ENCODE measurements at regions not wholly inside any gene's neighbourhood (a gene's known extent, or its start where the extent isn't known, plus 50 kb on each side); places are given as distances from the start of the nearest gene placed in this dataset.
A peak's percentile ranks its signal among the peaks of the same experiment; 100 is the strongest.

DNA sequence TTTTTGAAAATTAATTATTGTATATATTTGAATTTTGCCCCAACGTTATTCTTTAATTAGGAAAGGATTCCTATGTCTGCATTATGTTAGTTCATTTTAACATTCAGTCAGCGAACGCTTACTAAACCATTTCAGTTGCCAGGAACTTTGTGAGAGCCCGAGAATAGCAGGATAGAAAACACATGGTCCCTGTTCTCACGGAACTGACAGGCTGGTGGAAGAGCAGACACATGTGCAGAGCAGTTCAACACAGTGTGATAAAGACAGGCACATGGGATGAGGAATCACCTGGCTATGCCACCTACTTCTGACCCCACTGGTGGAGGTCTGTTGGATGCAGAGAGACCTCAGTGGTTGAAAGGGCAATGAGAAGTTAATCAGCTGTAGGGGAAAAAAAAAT lies 367.2 kb downstream of the EPM2A start:
- no peak for DNase-seq

DNA sequence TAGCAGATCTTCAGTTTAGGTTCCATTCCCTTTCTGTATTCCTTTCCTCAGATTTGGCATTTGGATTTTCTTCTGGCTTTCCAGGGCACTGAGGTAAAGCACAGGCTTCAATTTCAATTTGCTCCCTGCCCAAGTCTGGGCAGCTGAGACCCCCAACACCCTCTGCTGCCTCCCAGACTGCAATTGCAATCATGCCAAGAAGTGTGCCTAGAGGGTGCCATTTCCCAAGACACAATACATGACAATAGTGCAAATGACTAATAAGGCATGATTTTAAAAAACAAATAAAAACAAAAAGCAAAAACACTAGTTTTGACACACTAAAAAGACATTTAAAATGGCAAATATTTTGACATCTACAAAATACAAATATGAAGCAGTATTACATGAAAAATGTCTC lies 364.8 kb downstream of the EPM2A start:
- no peak for DNase-seq

DNA sequence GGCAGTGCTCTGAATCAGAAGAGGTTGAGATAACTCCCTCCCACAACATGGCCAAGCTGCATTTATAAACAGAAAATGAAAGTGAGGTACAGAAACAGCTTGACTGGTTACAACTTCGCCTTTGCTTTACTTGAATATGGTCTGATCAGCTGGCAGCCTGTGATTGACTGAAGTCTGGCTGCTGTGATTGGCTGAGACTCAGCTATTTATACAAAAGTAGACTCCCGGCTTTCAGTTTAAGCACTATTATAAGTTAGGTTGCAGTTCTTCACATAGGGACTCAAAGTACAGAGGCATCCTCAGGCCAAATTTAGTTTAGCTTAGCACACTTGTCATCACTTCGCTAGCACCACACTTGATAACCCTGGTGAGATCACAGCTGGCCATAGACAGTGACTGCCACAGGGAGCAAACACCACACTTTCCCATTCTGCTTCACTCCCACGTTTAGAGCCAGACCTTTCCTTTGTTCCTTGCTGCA lies 362.6 kb downstream of the EPM2A start:
- peak; percentile 7 to 60 for DNase-seq

GRCh38 chr6:145373826-145374225 lies 361.5 kb downstream of the EPM2A start:
- no peak for DNase-seq

DNA sequence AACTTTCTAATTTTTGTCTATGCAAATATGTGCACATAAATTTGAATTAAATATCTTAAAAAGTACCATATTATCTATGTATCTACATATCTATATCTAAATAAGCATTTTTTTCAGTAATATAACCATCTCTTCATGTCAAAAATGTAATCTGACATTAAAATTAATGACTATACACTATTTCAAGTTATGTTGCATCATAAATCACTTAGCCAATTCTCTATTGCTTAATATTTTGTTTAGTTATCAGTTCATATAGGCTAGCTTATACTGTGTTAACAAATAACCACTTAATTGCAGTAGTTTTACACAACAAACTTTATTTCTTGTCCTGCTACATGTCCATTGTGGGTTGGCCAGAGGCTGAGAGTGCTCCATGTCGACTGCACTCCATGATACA lies 360.8 kb downstream of the EPM2A start:
- no peak for DNase-seq

DNA sequence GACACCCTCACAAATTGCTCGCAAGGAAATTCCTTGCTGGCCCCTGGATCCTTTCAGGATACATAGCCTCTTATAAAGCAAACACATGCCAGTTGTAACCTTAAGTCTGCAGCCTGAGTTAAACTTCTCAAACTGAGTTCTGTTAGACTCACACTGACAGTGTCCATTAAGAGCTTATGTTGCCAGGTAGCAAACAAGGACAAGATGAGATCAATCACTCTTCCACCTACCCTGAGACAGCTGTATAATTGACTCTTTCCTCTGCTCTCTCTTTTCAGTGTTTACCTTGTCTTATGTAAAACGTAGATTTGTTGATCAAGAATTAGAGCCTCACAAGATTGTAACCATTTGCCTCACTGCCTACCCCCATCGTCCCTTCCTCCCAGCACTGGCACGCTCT lies 359.8 kb downstream of the EPM2A start:
- no peak for DNase-seq

DNA sequence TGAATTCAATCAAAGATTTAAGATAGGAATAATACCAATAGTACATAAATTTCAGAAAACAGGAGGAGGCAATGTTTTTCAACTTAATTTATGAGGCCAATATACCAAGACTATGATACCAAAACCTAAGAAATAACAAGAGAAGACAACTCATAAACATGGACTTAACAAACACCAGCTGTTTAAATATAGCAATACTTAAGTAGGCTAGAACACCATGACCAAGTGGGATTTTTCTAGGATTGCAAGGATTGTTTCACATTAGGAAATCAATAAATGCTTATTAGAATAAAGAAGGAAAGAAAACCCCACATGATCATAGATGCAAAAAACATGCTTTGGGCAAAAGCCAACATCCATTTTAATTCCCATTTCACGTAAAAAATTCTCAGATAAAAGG lies 355.1 kb downstream of the EPM2A start:
- no peak for DNase-seq

DNA sequence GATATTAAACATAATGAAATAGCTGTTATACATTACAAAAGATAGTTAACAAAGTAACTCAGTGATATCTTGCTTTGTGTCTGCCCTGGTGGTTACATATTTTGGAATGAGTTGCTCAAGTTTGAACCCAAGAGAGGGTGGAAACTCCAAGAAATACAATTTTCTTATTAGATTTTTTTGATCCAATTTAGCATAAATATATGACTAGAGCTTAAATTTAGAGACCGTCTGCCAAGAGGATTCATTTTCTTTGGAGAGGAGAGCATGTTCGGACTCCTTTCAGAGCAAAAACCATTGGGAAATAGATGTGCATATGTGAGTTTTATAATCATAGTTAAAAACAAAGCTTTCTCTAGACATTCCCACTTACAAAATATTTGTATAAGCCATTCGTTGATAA lies 353.4 kb downstream of the EPM2A start:
- DNase-seq = no peak

DNA sequence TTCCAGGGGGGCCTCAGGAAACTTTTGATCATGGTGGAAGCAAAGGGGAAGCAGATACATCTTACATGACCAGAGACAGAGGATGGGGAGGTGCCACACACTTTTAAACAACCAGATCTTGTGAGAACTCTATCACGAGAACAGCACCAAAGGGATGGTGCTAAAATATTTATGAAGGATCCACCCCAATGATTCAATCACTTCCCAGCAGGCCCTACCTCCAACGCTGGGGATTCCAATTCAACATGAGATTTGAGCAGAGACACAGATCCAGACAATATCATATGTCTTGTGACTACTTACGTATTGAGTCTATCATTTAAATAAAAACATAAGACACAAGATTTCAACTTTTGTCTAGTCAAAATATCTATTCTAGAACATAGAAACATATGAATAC lies 351.9 kb downstream of the EPM2A start:
- no peak for DNase-seq

- DNase-seq = no peak
These were observed 350.8 kb downstream of the EPM2A start for GRCh38 chr6:145384503-145384902.

DNA sequence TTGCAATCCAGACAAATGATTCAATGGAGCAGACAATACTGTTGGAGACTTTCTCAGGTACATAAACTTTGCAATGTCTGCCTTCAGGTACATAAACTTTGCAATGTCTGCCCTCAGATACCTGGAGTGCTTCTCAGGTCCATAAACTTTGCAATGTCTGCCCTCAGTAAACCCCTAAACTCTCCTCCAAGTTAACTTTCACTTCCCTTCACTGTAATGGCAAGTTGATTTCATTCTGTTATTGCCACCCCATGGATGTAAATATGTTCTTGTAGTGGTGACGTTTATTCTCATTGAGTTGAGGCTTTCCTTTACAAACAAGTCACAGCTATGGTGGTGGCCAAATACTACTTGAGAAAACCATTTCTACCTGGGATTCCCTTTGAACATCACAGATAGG lies 338.8 kb downstream of the EPM2A start:
- DNase-seq = no peak

- DNase-seq = no peak
These were observed 334.8 kb downstream of the EPM2A start for GRCh38 chr6:145400508-145400907.

DNA sequence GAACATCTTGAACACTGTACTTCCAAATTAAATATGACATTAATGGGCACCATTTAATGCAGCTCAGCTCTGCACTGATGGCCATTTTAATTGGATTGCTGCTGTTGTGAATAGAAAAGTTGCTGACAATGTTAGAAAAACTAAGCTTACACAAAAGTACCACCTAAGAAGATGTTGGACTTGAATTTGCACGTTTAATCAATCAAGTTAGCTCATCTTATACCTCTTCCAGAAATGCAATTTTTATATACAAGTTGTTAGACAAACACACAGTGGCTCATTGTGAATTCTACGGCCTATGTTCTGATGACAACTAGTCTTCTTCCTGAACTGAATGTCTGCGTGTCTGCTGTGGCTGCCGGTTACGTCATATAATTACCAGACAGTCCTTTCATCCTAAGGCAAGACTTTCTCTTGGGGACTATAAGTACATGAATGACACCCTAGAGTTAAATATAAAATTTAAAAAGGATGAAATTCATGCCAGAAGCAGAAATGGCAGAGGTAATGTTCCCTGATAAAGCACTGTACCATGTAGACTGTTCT lies 330.2 kb downstream of the EPM2A start:
- no peak for DNase-seq

- no peak for DNase-seq
These were observed 328.5 kb downstream of the EPM2A start for GRCh38 chr6:145406783-145407182.

DNA sequence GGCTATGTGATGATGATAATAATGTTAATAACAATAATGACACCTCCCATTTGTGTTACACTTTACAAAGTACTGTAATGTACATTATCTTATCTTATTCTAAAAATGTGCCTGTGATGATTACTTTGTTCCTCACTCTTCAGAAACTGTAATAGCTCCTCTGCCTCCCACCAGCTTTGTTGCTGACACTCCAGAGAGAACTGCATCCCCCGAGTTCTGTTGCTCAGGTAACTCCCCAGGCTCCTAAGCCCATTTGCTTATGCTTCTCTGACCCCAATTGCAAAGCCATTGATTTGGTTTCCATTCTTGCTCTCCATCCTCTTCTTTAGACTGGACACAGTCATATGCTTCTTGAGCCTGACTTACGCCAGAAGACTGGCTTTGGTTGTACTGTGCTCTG lies 319.7 kb downstream of the EPM2A start:
- DNase-seq = no peak

DNA sequence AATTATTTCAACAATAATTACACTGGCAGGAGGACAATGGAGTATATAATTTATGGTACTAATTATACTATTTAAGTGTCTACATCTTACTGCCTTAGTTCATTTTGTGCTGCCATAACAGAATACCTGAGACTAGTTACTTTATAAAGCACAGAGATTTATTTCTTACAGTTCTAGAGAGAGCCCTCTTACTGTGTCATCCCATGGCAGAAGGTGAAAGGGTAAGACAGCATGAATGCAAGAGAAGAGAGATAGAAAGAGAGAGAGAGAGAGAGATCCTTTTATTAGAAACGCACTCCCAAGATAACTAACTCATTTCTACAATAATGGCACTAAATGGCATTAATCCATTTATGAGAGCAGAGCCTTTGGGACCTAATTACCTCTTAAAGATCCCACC lies 314.7 kb downstream of the EPM2A start:
- no peak for DNase-seq

- DNase-seq = no peak
These were observed 311.4 kb downstream of the EPM2A start for GRCh38 chr6:145423936-145424335.

DNA sequence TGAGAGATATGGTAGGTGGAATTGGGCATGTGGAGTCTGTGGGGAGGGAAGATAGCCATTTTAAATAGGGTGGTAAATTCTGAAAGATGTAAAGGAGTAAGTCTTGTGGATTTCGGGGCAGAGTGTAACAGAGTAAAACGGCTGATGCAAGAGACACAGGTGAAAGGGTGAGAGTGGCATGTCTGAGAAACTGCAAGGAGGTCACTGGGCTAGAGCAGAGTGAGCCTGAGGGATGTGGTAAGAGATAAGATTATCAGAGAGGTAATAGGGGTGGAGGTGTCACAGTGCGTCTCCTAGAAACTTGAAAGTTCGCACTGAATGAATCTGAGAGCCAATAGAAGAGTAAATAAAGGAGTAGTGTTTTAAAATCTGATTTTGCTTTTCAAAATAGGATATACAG lies 308.1 kb downstream of the EPM2A start:
- DNase-seq = no peak

DNA sequence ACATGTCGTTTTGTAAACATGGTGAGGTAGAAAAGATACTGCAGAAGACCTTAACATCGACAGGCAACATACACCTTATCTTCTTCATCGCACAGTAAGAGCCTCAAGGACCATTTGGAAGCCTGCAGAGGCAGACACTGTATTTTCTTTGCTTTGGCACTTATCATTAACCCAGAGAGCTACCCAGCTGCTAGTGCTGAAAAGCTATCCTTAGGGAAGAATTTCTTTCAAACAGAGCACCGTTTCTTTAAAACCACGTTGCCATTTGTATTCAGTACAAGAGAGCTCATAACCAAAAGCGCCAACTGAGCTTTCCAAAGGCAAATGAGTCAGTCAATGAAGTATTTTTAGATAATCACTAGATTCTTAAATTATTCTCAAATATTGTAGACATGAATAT lies 306.6 kb downstream of the EPM2A start:
- no peak for DNase-seq

DNA sequence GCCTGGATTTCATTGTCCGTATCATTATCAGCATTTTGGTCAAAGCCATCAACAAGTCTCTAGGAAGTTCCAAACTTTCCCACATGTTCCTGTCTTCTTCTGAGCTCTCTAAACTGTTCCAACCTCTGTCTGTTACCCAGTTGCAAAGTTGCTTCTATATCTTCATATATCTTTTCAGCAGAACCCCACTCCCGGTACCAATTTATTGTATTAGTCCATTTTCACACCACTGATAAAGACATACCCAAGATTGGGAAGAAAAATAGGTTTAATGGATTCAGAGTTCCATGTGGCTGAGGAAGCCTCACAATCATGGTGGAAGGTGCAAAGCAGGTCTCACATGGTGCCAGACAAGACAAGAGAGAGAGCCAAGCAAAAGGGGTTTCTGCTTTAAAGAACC lies 293.2 kb downstream of the EPM2A start:
- DNase-seq = no peak

- DNase-seq = no peak
These were observed 289.6 kb downstream of the EPM2A start for GRCh38 chr6:145445674-145446073.

DNA sequence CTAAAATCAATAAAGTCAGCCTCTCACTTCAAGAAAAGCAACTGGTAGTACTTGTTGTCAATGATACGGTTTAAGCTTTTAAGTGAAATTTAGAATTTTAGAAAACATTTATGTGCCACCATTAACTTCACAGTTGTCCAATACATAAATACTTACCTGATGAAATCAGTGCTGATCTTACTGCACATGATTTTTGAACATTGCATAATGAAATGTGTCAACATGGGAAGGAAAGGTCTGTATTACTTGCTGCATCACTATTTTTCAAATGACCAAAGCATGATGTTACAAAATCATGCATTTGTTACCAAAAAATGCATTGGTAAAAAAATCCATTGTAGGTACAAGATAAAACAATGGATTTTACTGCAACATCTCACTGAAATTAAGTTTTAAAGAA lies 284.3 kb downstream of the EPM2A start:
- no peak for DNase-seq

DNA sequence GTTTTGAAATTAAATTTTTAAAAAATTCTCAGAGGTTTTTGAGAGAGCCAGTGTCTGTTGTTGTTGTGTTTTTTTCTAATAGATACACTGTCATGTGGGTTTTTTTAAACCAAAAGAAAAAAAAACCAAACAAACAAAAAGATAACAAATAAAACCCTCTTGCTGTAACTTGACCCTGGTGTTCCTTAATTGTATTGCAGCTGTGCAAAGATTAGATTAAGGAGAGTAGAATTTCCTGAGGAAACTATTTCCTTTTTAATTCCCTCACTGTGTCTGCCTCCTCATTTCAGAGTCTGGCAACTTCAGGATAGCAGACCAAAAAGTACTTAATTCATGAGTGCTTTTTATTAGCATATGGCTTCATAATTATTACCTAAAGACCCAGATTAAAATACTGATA lies 281.9 kb downstream of the EPM2A start:
- DNase-seq = no peak

- no peak for DNase-seq
These were observed 281.3 kb downstream of the EPM2A start for GRCh38 chr6:145454006-145454405.

DNA sequence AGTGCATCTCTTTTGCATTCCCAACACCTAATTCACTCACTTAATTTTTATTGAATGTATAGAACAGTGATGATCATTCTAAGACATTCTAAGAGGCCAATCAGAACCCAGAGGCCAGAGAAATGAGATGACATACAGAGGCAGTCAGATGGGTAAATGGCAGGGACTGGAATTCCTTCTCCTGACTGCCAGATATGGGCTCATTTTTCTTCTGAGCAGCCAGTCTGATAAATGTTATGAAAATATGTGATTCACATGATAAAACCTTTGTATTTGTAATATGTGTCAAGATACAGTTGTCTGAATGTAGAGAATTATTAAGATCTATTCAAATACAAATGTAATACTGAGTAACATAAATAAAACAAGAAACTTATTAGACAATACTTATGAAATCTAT lies 277.8 kb downstream of the EPM2A start:
- DNase-seq = no peak

DNA sequence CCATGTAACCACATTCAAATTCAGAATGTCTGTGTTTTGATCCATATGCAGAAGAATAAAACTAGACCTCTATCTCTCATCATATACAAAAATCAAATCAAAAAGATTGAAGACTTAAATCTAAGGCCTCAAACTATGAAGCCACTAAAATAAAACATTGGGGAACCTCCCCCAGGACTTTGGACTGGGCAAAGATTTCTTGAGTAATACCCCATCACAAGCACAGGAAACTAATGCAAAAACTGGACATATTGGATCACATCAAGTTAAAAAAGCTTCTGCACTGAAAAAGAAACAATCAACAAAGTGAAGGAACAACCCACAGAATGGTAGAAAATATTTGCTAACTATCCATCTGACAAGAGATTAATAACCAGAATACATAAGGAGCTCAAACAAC lies 266.8 kb downstream of the EPM2A start:
- DNase-seq = no peak

Data from CD4-positive, alpha-beta T cell treated with Interleukin-1 beta for 1 hour (primary cell).